ENCODE measurements at regions not wholly inside any gene's neighbourhood (a gene's known extent, or its start where the extent isn't known, plus 50 kb on each side); places are given as distances from the start of the nearest gene placed in this dataset.

DNA sequence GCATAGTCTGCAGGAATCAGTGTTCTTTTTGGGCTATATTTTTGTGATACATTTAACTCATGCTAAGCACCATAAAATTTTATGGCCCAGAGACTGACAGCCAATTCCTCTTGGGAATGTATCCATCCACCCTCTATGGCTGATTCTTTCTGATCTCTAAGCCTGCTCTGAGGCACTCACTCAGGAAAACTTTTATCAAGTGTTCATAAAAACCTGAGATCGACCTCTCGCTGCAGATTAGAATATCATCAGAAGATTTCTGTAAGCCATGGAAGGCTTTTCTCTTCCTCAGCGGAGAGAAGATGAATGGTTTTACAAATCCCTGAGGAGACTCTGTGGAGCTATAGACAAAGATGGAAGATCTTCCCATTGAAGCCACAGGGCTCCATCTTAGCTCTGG, 489.8 kb upstream of the GHITM start:
- no peak for DNase-seq (ENCODE audit: low read depth in 2 of 2, low spot score in 1 of 2)

DNA sequence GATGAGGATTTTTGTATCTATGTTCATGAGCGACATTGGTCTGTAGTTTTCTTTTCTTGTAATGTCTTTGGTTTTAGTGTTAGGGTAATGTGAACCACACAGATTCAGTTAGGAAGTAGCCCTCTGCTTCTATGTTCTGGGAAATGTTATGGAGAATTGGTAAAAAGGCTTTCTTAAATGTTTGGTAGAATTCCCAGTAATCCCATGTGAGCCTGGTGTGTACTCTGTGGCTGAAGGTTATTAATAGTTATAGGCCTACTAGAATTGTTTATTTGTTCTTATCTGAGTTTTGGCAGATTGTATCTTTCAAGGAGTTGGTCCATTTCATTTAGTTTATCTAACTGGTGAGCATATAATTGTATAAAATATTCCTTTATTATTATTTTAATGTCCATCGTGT, 484.6 kb upstream of the GHITM start:
- DNase-seq (ENCODE audit: low read depth in 2 of 2, low spot score in 1 of 2) = no peak

GRCh38 chr10:83656924-83657323, 482.4 kb upstream of the GHITM start:
- no peak for DNase-seq (ENCODE audit: low read depth in 2 of 2, low spot score in 1 of 2)

DNA sequence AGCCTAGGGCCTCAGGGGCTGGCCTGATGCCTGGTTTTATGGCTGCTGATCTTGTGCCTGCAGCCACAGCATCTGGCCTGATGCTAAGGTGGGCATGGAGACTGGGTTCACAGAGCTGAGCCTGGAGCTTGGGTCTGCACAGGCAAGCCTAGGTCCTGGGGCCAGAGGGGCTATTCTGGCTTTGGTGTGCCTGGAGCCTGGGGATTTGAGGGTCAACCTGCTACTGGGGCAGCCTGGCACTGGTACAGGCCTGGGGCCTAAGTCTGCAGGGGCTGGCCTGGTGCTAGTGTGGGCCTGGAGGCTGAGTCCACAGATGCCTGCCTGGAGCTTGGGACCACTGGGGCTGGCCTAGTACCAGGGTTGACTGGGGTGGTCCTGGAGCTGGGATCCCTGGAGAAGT, 481.8 kb upstream of the GHITM start:
- no peak for DNase-seq (ENCODE audit: low read depth in 2 of 2, low spot score in 1 of 2)

DNA sequence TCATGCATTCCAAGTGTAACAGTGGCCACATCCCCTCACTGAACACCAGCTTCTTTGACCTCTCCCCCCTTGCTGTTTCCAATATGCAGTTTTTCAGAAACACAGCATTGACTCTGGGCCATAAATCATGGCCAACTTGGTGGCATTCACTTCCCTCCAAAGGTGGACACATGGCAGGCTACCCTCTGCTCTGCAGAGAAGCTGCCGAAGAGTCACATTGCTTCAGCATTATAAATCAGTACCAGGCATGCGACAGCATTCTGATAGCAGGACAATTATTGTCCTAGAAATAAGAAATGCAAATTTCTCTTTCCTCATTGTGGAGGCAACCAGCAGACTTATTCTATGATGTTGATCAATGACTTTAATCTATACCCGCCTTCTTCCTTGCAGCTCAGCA, 475.4 kb upstream of the GHITM start:
- DNase-seq (ENCODE audit: low read depth in 2 of 2, low spot score in 1 of 2) = no peak

DNA sequence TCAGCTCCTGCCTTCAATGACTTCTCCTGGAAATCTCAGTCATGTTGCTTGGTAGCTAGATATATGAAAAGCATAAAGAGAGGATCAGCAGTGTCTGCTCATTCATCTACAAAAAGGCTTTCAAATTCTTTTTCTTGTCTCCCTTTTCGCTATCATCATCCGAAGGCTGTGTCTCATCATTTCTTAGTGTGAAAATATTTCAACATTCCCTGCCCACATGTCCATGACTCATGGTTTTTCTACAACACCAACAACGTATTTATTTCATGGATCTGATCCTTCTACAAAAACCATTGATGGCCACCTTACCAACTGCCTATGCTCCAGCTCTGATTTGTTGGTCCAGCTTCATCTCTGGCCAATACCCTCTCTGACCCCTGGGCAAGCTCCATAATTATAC, 472.5 kb upstream of the GHITM start:
- no peak for DNase-seq (ENCODE audit: low read depth in 2 of 2, low spot score in 1 of 2)

DNA sequence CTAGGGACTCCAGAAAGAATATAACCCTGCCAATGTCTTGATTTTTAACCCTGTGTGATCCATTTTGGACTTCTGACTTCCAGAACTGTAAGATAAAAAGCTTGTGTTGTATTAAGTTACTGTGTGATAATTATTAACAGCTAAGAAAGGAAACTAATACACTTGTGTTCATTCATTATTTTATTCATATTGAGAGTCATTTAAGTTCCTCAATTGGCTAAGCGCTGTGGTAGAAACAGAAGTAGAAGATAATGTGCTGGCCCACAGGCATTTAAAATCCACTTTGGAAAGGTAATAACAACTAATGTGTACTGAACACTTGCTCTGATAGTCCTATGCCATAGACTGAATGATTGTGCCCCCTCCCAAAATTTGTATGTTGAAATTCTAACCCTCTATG, 471.7 kb upstream of the GHITM start:
- DNase-seq (ENCODE audit: low read depth in 2 of 2, low spot score in 1 of 2) = no peak

DNA sequence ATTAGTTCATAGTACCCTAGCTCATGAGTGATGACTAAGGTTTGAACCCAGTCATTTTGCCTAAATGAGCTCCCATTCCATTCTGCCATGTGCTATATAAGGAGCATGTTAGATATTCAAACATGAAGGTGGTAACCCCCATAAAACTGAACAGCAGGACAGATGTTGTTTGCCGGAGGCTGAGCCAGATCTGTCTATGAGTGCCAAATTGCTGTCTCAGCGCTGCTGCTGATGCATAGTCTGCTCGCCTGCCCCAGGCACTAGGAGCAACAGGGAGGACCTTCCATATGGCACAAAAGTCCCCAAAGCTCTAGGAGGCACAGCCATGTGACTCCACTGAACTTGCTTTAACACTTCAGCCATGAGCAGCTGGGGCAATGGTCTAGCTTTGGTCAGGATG, 466.0 kb upstream of the GHITM start:
- no peak for DNase-seq (ENCODE audit: low read depth in 2 of 2, low spot score in 1 of 2)

- no peak for DNase-seq (ENCODE audit: low read depth in 2 of 2, low spot score in 1 of 2)
Measured at GRCh38 chr10:83677795-83678194, 461.5 kb upstream of the GHITM start.

- DNase-seq (ENCODE audit: low read depth in 2 of 2, low spot score in 1 of 2) = no peak
Measured at GRCh38 chr10:83678850-83679249, 460.5 kb upstream of the GHITM start.

- DNase-seq (ENCODE audit: low read depth in 2 of 2, low spot score in 1 of 2) = no peak
Measured at GRCh38 chr10:83680470-83680891, 458.8 kb upstream of the GHITM start.

GRCh38 chr10:83682414-83682813, 456.9 kb upstream of the GHITM start:
- DNase-seq (ENCODE audit: low read depth in 2 of 2, low spot score in 1 of 2) = no peak

- no peak for DNase-seq (ENCODE audit: low read depth in 2 of 2, low spot score in 1 of 2)
Measured at GRCh38 chr10:83685458-83685857, 453.9 kb upstream of the GHITM start.

- DNase-seq (ENCODE audit: low read depth in 2 of 2, low spot score in 1 of 2) = no peak
Measured at GRCh38 chr10:83691791-83692596, 447.3 kb upstream of the GHITM start.

DNA sequence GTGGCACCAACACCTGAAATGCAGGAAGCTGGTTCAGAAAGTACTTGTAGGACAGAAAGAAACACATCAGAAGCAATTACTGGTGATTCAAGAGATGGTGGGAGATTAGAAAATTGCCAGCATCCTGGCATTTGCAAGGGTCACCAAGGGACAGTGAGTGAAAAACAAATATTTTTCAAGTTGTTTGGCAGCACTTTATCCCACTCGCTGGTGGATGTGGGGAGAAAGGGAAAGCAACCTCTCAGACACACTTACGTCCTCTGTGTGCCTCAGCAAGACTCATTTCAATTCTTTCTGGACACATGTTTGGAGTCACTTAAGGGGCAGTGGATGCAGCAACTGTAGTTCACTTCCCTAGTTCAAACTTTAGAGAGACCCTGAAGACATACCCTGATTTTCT, 440.4 kb upstream of the GHITM start:
- DNase-seq (ENCODE audit: low read depth in 2 of 2, low spot score in 1 of 2) = no peak

DNA sequence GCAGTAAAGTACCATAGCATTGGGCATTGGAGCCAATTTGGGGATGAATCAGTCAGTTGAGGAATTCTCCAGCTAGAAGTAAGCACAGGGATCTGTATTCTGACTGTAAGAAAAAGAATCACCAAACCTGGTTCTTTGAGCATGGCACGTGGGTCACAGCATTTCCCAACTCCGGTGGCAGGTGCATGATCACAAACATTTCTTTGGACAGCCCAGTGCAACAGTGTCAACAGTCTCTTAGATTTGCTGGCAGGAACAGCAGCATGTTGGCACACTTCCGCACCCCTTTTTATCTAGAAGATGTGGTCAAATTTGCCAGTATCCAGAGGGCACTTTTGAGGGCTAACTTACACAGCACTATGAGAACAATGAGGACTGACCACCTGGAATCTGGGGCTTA, 437.5 kb upstream of the GHITM start:
- DNase-seq (ENCODE audit: low read depth in 2 of 2, low spot score in 1 of 2) = no peak

DNA sequence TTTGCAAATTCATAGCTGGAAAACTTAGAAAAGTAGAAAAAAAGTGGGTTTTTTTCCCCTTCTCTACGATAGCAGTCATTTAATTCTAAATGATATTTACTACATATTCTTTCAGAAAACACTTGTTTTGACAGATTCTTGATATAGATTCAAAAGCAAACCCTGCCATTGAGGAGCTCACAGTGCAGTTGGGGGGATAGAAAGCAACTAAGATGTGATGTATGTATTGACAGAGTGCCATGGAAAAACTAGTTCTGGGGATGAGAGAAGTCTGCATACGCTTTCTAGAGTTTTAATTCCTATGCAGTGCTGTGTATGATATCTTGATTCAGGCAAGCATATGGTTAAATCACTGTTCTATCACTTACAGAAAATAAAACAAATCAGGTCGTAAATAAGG, 436.6 kb upstream of the GHITM start:
- no peak for DNase-seq (ENCODE audit: low read depth in 2 of 2, low spot score in 1 of 2)

DNA sequence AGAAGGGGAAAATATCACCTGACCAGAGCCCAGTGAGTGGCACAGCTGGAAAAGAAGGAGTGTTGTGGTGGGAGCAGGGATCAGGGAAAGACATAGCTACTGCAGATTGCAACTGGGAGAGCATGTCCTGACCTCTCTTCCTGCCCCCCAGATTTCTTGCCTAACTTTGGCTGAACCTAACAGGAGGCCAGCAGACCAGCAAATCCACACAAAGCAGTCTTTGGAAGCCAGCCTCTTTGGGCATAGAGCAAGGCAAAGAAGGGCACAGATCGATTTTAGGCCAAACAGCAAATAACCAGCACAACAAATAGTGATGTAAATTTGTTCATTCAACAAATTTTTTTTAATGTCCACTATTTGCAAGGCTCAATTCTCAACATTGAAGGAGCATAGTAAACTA, 433.2 kb upstream of the GHITM start:
- DNase-seq (ENCODE audit: low read depth in 2 of 2, low spot score in 1 of 2) = no peak

GRCh38 chr10:83706952-83707582, 432.2 kb upstream of the GHITM start:
- no peak for DNase-seq (ENCODE audit: low read depth in 2 of 2, low spot score in 1 of 2)

GRCh38 chr10:83713423-83713822, 425.9 kb upstream of the GHITM start:
- DNase-seq (ENCODE audit: low read depth in 2 of 2, low spot score in 1 of 2) = no peak

DNA sequence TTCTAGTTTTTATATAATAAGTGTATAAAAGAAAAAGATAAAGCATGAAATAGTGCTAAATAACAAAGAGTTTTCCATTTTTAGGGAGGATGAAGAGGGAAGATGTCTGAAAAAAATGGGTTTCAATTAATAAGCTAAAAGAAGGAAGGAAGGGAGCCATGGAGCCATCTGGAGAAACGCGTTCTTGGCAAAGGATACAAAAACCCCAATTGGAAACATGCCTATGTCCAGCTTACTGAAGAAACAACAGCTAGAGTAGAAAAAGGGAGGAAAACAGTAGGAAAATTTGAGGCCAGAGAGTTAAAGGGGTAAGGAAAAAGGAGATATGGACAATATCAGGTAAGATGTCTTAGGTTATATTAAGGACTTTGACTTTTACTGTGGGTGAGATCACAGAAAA, 416.2 kb upstream of the GHITM start:
- DNase-seq (ENCODE audit: low read depth in 2 of 2, low spot score in 1 of 2) = no peak

GRCh38 chr10:83724471-83725241, 414.7 kb upstream of the GHITM start:
- no peak for DNase-seq (ENCODE audit: low read depth in 2 of 2, low spot score in 1 of 2)

All from stimulated activated CD8-positive, alpha-beta memory T cell treated with anti-CD3 and anti-CD28 coated beads, Interleukin-4, amount 100 ng/mL, for 4 hours (primary cell).